ENCODE measurements at regions not wholly inside any gene's neighbourhood (a gene's known extent, or its start where the extent isn't known, plus 50 kb on each side); places are given as distances from the start of the nearest gene placed in this dataset.

DNA sequence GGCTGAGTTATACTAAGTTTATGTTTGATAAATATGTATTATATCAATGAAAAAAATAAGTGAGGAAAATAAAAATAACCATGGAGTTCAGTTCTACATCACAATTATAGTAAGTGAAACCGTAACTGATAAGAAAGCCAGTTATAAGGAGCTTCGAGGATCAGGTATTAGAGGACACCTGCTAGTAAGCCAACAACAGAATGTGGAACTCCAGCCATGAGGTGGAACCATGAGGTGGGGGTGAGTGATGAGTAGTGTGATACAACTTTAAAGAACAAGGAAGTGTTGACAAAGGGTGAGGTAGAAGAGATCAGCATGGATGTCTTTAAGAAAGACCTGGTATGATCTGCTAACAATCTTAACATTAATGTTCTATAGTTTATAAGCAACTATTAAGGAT, 452.9 kb downstream of the GUCY1A2 start:
- TF ChIP-seq CREB1 (IDR thresholded peaks at IDR 0.05; ENCODE audit: low read depth) (no peak), TEAD4 (IDR thresholded peaks at IDR 0.05) (no peak), EGR1 (IDR thresholded peaks at IDR 0.05) (no peak), EP300 (IDR thresholded peaks at IDR 0.05; ENCODE audit: borderline replicate concordance) (no peak), NFIC (IDR thresholded peaks at IDR 0.05) (no peak), RAD21 (IDR thresholded peaks at IDR 0.05; ENCODE audit: low read depth) (no peak), ZBTB7A (IDR thresholded peaks at IDR 0.05; ENCODE audit: low read depth) (no peak), YY1 (IDR thresholded peaks at IDR 0.05; ENCODE audit: low read depth) (no peak), CEBPB (IDR thresholded peaks at IDR 0.05) (no peak)
- TF ChIP-seq, protein P1, sequence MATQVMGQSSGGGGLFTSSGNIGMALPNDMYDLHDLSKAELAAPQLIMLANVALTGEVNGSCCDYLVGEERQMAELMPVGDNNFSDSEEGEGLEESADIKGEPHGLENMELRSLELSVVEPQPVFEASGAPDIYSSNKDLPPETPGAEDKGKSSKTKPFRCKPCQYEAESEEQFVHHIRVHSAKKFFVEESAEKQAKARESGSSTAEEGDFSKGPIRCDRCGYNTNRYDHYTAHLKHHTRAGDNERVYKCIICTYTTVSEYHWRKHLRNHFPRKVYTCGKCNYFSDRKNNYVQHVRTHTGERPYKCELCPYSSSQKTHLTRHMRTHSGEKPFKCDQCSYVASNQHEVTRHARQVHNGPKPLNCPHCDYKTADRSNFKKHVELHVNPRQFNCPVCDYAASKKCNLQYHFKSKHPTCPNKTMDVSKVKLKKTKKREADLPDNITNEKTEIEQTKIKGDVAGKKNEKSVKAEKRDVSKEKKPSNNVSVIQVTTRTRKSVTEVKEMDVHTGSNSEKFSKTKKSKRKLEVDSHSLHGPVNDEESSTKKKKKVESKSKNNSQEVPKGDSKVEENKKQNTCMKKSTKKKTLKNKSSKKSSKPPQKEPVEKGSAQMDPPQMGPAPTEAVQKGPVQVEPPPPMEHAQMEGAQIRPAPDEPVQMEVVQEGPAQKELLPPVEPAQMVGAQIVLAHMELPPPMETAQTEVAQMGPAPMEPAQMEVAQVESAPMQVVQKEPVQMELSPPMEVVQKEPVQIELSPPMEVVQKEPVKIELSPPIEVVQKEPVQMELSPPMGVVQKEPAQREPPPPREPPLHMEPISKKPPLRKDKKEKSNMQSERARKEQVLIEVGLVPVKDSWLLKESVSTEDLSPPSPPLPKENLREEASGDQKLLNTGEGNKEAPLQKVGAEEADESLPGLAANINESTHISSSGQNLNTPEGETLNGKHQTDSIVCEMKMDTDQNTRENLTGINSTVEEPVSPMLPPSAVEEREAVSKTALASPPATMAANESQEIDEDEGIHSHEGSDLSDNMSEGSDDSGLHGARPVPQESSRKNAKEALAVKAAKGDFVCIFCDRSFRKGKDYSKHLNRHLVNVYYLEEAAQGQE (IDR thresholded peaks at IDR 0.05; ENCODE audit: low read depth), result no peak
- TF ChIP-seq, protein P2, sequence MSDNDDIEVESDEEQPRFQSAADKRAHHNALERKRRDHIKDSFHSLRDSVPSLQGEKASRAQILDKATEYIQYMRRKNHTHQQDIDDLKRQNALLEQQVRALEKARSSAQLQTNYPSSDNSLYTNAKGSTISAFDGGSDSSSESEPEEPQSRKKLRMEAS (IDR thresholded peaks at IDR 0.05), result no peak

GRCh38 chr11:106568632-106569031, 449.6 kb downstream of the GUCY1A2 start:
- TF ChIP-seq YY1 (IDR thresholded peaks at IDR 0.05; ENCODE audit: low read depth) (no peak), RAD21 (IDR thresholded peaks at IDR 0.05; ENCODE audit: low read depth) (no peak), NFIC (IDR thresholded peaks at IDR 0.05) (no peak), ZBTB7A (IDR thresholded peaks at IDR 0.05; ENCODE audit: low read depth) (no peak), TAF1 (IDR thresholded peaks at IDR 0.05; ENCODE audit: low read depth) (no peak), FOXM1 (IDR thresholded peaks at IDR 0.05; ENCODE audit: borderline replicate concordance, low read depth) (no peak), EP300 (IDR thresholded peaks at IDR 0.05; ENCODE audit: borderline replicate concordance) (no peak), USF1 (IDR thresholded peaks at IDR 0.05) (no peak)
- TF ChIP-seq, protein P2 (IDR thresholded peaks at IDR 0.05), result no peak

DNA sequence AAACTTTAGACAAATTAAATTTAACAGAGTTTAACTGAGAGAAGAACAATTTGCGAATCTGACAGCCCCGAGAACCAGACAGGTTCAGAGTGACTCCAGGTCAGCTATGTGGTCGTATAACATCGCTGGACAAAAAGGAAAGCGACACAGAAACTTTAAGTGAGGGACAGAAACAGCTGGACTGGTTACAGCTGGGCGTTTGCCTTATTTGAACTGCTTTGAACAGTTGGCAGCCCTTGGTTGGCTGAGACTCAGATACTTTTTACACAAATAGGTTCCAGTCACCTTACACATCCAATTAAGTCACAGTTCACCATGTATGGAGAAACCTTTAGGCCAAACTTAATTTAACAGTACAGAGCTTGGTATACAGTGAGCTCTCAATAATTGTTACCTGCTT, 436.9 kb downstream of the GUCY1A2 start:
- TF ChIP-seq TEAD4 (IDR thresholded peaks at IDR 0.05) (no peak), TCF12 (IDR thresholded peaks at IDR 0.05; ENCODE audit: low read depth) (no peak)
- TF ChIP-seq, protein P2 (IDR thresholded peaks at IDR 0.05), result no peak

DNA sequence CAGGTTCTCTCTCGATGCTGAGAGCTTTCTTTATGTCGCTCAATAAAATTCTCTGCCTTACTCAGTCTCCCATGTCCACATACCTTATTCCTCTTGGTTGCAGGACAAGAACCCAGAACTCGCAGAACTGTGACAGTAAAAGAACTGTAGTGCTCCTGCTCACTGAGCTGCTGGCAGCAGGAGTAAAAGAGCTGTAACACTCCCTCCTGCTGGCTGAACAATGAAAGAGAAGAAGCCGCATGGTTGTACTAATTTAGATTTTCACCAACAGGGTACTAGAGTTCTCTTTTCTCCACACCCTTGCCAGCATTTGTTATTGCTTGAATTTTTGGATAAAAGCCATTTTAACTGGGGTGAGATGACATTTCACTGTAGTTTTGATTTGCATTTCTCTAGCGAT, 433.2 kb downstream of the GUCY1A2 start:
- no peak for TF ChIP-seq FOXM1 (IDR thresholded peaks at IDR 0.05; ENCODE audit: borderline replicate concordance, low read depth)
- TF ChIP-seq RAD21 (IDR thresholded peaks at IDR 0.05; ENCODE audit: low read depth), result peak; percentile 28; the same call in 1 of the 2 replicates

- TF ChIP-seq EGR1 (IDR thresholded peaks at IDR 0.05) (no peak), TAF1 (IDR thresholded peaks at IDR 0.05; ENCODE audit: low read depth) (no peak), NFIC (IDR thresholded peaks at IDR 0.05) (no peak), CREB1 (IDR thresholded peaks at IDR 0.05; ENCODE audit: low read depth) (no peak), CEBPB (IDR thresholded peaks at IDR 0.05) (no peak), TCF12 (IDR thresholded peaks at IDR 0.05; ENCODE audit: low read depth) (no peak), RAD21 (IDR thresholded peaks at IDR 0.05; ENCODE audit: low read depth) (no peak)
Observed at GRCh38 chr11:106594751-106595351, 423.4 kb downstream of the GUCY1A2 start.

GRCh38 chr11:106601684-106602297, 416.5 kb downstream of the GUCY1A2 start:
- TF ChIP-seq RAD21 (IDR thresholded peaks at IDR 0.05; ENCODE audit: low read depth) (no peak), CREB1 (IDR thresholded peaks at IDR 0.05; ENCODE audit: low read depth) (no peak), NFIC (IDR thresholded peaks at IDR 0.05) (no peak), FOXM1 (IDR thresholded peaks at IDR 0.05; ENCODE audit: borderline replicate concordance, low read depth) (no peak), CEBPB (IDR thresholded peaks at IDR 0.05) (no peak), USF1 (IDR thresholded peaks at IDR 0.05) (no peak), TCF12 (IDR thresholded peaks at IDR 0.05; ENCODE audit: low read depth) (no peak), YY1 (IDR thresholded peaks at IDR 0.05; ENCODE audit: low read depth) (no peak), TAF1 (IDR thresholded peaks at IDR 0.05; ENCODE audit: low read depth) (no peak), TEAD4 (IDR thresholded peaks at IDR 0.05) (no peak), ZBTB7A (IDR thresholded peaks at IDR 0.05; ENCODE audit: low read depth) (no peak), EP300 (IDR thresholded peaks at IDR 0.05; ENCODE audit: borderline replicate concordance) (no peak)
- TF ChIP-seq, protein P2 (IDR thresholded peaks at IDR 0.05), result no peak
- TF ChIP-seq, protein P1 (IDR thresholded peaks at IDR 0.05; ENCODE audit: low read depth), result no peak

Measured in Ishikawa (cell line).